Ovary (tissue), 3 donors: ENCODE measurements at regions not wholly inside any gene's neighbourhood (a gene's known extent, or its start where the extent isn't known, plus 50 kb on each side); places are given as distances from the start of the nearest gene placed in this dataset.
"Not testable (repeated sequence)": the region's sequence is repeated elsewhere in the genome, so short reads cannot be mapped to it uniquely, and the experiment has no call there.

Experiments used
- POLR2A ChIP-seq: fragments of 450-650 bp; IDR thresholded peaks from one replicate; pipeline ENCODE4 v1.6.1; 2017; ENCODE audit warnings: antibody characterized with exemption, mild to moderate bottlenecking, moderate library complexity
- TF ChIP-seq, protein P1 (sequence below), 3 donors: fragments of 450-650 bp in 2 of 3; fragments of 200-600 bp in 1 of 3; IDR thresholded peaks; one replicate each; pipeline versions ENCODE4 v1.5.1 to v1.8.0; 2016 to 2022; ENCODE audit warnings: antibody characterized with exemption in 3 of 3, mild to moderate bottlenecking in 1 of 3
- donor health status: DM: no; HTN: no; CAD: no.

DNA sequence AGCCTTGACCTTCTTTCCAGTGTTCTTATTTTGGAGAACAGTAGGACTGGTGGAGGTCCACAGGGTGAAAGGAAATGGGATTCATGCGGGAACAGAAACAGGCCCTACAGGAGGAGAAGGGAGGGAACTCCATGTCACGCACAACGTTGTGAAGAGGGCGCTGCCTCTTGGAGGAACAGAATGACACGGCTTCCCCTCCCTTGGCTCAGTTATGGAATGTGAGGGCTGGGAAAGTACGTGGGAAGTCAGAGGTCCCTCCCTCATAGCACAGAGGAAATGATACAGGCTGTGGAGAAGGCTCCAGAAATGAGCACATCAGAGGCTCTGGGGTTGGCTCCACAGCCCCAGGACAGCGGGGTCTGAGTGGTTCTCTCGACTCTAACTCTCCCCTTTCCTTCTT lies 125.3 kb upstream of the SIMC1 start:
- TF ChIP-seq POLR2A = not testable (repeated sequence)
- TF ChIP-seq, protein P1, sequence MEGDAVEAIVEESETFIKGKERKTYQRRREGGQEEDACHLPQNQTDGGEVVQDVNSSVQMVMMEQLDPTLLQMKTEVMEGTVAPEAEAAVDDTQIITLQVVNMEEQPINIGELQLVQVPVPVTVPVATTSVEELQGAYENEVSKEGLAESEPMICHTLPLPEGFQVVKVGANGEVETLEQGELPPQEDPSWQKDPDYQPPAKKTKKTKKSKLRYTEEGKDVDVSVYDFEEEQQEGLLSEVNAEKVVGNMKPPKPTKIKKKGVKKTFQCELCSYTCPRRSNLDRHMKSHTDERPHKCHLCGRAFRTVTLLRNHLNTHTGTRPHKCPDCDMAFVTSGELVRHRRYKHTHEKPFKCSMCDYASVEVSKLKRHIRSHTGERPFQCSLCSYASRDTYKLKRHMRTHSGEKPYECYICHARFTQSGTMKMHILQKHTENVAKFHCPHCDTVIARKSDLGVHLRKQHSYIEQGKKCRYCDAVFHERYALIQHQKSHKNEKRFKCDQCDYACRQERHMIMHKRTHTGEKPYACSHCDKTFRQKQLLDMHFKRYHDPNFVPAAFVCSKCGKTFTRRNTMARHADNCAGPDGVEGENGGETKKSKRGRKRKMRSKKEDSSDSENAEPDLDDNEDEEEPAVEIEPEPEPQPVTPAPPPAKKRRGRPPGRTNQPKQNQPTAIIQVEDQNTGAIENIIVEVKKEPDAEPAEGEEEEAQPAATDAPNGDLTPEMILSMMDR (IDR thresholded peaks at IDR 0.05) = not testable (repeated sequence)
